ENCODE measurements at regions not wholly inside any gene's neighbourhood (a gene's known extent, or its start where the extent isn't known, plus 50 kb on each side); places are given as distances from the start of the nearest gene placed in this dataset.
"Not testable (repeated sequence)": the region's sequence is repeated elsewhere in the genome, so short reads cannot be mapped to it uniquely, and the experiment has no call there.

DNA sequence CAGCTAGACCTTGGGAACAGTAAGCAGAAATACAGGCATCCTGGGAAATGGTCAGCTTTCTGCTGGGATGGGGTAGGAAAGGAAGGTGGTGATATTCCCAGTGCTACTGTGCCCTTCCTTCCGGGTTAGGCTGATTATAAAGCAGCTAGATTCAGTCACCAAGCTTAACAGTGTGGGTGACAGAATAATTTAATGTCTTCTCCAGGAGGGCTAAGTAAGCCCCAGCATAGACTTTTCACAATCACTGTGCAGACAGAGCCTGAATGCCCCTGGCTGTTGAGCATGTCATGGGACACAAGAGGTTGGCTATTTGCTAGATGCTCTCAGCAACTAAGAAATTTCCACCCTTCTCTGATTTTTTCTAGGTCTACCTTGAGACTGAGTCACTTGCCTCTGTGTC is 513.0 kb downstream of the TOX3 start:
- no peak for DNase-seq

DNA sequence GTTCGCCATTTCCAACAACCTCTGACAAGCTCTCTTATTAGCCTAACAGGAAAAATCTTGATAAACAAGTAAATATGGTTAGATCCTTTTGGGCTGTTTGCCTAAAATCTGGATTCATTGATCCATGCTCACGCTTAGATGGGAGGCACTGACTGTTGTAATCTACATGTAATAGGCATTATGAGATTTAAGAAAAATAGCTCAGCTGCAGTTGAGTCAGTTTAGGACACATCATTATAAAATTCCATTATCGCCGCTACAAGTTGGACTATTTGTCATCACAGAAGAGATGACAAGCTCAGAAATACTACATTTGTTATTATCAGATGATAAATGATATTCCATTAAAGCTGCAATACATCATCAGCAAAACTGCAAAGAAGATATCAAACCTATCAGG is 524.0 kb downstream of the TOX3 start:
- no peak for DNase-seq

DNA sequence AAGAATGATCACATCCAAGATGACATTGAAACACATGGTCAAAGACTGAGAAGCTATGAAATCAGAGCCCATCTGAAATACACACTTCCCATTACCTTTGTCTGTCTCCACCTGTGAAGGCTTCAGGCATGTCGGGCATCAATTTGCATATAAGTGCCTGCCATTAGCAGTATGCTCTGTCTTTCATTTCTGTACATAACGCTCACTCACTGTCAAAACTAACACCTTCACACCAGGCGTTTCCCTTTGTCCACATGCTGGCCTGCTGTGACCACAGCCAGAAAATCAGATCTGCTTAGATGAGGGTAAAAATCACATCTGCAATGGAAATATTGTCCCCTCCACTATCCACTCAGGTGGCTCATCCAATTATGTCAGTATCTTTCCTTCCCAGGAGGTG is 524.8 kb downstream of the TOX3 start:
- DNase-seq: no peak

DNA sequence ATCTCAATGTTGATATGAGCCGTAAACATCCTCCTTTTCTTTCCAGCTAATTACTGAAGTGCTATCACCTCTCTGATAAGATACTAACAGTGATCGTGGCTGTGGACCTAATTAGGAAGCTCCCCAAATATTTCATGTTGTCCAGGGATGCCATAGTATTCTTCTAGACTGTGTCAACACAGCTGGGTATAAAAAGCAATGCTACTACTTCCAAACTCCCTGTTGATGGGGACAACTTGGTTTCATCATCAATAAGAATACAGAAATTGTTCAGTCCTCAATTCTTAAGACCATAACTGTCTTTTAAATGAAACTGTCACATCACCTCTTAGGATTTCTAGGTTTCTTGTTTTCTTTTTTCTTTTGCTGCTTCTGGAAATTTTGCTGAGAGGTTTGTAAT is 530.6 kb downstream of the TOX3 start:
- no peak for DNase-seq

DNA sequence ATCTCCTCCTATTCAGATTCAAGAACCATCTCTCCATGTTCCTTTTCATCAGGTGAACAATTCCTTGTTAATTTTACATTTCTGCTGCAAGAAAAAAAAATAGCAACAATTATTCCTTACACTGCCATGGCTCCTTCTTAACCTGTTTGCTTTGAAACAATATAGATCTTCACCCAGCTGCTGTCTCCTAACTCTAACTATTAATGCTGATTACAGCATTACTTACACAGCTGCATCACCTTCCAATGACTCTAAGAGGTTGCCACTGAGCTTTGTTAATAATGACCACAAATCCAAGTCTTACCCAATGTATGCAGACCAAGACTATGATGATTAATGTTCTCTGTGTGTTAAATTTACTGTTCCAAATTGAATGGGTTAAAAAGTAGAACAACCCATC is 541.4 kb downstream of the TOX3 start:
- no peak for DNase-seq

DNA sequence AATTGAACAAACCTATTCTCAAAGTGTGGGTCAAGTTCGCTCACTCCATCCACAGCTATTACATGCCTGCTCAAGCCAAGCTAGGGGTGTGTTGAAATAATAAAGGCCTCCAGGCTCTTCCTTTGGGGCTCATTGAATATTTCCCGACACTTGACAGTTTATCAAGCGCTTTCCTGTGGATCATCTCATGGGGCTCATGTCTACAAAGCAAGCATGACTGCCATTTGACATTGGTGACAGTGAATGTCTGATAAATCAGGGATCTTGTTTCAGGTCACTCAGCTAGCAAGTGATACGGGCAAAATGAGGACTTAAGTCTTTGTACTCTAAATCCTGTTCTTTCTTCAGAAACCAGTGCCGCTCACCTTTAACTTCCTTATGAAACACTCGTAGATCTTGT is 542.6 kb downstream of the TOX3 start:
- no peak for DNase-seq

DNA sequence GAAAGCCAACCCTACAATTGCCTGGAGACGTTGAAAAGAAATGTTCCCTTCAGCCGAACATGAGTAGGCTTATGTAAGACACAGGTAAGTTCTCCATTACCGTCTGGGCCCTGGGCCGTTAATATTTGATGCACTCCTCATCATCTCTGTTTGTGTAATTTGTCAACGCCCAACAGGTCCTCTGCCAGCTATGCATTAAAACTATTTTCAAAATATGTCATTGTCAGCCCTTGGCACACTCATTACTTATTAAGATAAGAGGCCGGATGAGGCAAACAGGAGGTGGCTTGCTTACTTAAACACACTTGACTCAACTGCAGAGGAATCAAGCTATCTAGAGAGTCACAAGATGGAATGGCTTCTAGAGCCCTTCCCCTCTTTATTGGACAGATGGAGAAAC is 544.9 kb downstream of the TOX3 start:
- DNase-seq: no peak

DNA sequence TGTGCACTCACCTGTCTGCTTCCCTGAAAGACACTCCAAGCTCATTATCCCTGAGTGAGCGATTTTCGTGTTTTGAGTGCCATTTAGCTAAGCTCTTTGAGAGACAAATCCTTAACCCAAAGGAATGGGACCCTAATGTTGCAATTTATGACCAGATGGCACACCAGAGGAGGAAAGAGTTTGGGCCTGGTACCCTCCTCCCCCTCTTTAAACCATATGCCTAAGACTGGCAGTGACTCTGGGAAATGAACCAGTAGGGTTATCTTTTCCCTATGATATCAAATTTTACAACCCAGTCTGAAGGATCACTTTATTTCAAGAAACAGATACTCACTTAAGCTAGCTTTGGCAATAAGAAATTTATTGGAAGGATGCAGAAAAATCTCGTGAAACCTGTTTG is 550.4 kb downstream of the TOX3 start:
- DNase-seq: no peak

DNA sequence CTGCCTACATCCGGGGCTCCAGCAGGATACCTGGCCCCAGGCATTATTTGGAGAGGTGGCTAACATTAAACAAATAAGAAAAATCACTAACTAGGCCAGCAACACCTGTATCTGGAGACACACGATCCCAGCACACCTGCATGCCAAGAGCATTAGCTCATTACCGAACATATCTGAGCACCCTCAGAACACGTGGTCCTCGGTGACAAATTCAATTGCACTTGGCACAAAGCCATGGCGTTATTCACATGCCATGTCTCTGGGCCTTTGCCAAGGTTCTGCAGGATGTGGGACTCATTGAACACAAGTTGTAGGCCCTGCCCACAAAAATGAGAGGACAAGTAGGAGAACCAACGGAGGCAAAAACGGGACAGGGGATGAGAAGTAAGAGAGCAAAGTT is 552.3 kb downstream of the TOX3 start:
- no peak for DNase-seq

DNA sequence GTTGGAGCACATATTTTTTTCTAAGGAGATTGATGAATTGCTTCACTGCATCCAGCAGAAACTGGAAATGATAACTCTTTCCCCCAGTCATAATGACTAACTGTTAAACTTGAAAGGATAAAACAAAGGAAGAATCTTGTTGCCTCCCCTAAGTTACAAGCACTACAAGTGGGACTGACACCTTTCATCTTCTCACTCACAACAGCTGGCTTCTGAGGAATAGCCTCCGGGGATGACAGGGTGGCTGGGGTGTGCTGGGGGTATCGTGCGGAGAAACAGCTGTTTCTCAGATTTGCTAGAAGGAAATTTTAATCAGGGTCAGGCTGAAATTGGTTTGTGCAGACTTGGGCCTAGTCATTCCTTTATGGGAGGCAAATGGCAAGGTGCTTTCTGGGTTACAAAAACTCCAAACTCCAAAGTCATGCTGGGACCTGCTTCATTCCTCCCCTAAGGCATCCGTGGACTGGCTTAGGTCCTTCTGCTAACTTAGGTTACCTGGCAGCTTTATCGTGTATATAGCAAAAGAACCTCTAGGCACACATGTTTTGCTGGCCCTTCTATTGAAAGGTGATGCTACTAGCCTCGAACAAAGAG is 557.2 kb downstream of the TOX3 start:
- no peak for DNase-seq

DNA sequence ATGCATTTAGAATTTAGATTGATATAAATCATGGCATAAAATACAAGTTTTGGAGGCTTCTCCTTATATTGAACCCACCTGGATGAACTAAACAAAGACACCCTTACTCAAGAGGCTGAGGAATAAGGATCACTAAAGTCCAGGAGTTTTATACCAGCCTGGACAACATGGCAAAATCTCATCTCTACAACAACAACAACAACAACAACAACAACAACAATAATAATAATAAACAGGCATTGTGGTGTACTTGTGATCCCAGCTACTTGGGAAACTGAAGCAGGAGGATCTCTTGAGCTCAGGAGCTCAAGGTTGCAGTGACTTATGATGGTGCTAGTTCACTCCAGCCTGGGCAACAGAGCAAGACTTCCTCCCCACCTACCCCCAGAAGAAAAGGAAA is 558.0 kb downstream of the TOX3 start:
- no peak for DNase-seq

DNA sequence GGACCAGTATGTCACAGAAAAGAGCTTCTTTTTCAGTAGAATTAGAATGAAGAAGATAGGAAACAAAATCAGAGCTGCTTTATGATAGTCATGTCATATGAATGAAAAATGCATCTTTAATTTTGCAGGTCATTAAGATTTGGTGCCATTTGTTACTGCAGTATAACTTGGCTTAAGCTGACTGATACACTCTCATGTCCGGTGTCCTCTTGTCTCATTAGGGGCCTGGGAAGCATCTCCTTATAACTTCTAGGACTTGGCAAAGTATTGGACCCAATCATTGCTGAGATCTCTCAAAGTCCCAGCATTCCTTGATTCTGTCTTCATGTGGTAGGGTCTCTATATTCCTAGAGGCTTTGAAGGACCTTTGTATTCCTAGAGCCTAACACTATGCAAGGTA is 559.4 kb downstream of the TOX3 start:
- no peak for DNase-seq

DNA sequence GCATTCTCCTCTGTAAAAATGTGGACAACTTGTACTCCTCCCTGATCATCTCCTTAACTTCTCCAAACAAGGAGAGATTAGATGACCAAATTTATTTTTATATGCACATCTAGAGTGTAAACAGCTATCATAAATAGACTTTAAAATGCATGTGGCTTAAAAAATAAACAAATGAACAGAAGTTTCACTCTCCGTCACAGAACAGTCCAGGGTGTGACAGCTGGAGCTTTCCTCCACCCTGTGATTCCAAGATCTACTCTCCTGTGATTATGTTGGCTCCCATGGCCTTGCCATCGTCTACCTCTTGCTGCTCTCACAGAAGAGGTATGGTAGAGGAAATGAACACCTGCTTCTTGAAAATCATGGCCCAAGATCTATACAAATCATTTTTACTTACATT is 560.2 kb downstream of the TOX3 start:
- DNase-seq: no peak

DNA sequence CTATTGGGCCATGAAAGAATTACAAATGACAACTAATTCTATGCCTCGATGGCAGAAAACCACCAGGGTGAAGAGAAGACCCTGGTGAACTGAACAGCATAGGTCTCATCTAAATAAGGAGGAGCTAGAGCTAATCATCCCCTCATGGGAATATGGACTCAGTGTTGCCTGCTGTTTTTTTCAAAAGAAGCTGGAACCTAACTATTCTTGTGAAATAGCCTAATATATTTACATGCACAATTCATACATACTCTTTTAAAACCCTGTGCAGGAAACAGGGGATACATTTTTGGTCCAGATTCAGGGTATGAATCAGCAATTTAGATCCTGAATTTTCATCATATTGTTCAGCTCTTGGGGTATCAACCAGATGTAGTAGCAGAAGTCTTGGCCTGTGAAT is 560.6 kb downstream of the TOX3 start:
- DNase-seq: no peak

DNA sequence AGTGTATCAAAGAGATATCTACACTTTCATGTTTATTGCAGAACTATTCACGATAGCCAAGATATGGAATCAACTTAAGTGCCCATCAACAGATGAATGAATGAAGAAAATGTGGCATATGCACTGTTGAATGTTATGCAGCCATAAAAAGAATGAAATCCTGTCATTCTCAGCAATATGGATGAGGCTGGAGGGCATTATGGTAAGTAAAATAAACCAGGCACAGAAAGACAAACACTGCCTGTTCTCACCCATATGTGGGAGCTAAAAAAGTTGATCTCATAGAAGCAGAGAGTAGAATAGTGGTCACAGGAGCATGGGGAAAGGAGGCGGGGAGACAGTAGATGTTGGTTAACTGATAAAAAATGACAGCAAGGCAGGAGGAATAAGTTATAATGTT is 561.8 kb downstream of the TOX3 start:
- DNase-seq: no peak

DNA sequence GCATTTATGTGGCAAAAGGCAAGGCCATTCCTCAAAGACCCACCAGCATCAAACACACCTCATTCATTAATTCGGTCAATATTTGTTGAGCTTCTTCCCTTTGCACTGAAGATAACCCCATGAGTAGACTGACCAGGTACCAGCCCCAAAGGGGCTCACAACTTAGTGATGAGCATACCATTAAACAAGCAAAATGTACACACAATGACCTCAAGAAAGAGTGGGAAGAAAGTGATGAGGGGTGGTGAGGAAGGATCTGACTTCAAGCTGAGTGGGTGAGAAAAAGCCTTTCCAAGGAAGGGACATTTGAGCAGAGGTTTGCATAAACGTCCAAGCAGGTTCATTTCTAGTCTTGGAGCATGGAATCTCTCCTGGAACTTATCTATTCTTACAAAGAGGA is 562.5 kb downstream of the TOX3 start:
- DNase-seq: no peak

DNA sequence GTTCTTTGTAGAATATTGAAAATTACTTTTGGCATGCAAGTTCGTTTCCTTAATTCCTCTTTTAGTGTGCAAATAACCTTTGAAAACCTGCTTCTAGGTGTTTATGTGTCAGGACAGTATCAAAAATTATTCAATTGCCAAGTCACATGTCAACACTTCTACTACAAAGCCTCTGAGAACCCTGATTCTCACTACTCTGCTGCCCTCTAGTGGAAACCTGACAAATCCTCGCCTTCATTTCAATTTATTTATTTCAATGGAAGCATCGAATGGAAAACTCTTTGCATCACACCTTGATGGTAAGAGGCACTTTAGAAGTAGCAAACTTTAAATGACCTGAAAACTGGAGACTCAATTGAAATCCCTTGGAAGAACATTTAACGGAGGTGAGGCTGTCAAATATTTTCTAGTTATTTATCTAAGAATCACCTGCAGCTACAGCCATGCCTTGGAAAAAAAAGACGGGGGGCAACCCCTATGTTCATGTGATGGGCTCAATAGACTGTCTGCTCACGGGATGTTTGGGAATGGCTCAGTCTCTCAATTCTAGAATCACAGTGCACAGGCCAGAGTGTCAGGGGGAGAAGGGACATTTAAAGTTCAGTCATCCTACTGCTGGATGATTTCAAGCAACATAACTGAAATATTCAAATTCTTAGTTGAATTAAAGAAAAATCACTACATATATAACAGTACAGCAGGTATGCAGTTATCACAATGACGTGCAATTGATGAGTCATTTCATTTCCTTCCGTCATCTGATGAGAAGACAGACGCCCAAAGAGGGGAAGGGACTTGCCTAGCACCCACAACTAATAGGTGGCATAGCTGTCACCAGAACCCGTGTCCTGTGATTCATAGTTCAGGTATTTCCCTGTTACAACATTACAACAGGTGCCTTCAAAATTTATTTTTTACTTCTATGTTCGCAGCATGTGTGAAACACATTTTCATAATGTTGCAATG is 563.9 kb downstream of the TOX3 start:
- peak in 1 of 2 experiments; percentile 11 for DNase-seq

DNA sequence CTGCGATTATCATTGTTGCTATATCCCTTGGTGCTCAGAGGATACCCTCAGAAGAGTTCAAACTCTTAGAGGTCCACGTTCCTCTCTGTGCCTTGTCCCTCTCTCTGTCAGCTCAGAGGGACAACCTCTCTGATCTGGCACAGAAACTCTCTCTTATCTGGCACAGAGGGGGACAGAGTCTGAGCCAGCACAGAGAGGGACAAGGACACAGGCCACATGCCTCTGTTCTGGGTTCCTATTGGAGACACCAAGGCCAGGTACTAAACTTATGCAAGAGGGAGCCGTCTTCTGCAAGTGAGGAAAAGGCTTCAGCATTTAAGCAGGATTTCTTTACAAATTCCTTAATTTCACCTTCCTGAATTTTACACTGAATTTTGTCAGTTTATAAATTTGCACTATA is 565.2 kb downstream of the TOX3 start:
- no peak for DNase-seq

DNA sequence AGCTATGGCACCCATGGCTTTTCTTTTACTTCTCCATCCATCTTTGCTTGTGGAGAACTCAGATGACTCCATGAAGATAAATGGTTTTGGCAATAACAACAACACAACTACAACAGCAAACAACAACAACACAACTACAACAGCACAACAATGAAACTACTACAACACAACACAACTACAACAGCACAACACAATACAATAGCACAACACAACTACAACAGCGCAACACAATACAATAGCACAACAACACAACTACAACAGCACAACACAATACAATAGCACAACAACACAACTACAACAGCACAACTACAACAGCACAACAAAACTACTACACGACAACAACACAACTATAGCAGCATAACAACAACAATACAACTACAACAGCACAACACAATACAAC is 569.4 kb downstream of the TOX3 start:
- not testable (repeated sequence) for DNase-seq

DNA sequence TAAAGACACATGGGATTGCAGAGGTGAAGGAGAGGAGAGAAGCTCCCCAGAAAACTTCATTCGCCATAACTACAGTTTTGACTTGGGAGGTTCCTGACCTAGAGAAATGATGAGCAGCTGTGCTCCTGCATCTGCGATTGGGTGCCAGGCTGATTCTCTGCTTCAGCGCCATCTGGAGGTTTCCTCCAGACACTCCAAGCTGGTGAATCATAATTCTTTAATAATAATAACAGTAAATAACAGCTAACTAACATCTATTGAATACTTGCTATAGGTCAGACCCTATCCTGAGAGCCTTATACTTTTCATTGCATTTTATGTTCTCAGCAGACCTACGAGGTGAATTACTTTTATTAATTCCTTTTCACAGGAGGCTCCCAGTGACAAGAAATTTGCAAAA is 575.8 kb downstream of the TOX3 start:
- no peak for DNase-seq

DNA sequence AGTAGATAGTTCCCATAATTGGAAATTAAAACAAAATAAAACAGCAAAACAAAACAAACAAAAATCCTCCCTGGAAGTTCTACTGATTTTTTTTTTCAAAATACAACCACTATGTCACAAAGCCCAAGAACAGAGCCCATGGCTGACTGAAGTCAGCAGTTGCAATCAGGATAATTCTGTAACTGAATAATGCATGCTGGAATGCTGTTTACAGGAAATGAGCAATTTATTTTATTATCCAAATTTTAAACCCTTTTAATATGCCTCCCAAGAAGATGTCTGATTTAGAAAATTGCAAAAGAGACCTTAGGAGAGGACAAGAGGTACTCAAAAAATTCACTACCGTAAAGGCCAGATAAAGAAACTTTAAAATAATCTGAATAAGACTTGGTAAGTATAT is 578.2 kb downstream of the TOX3 start:
- no peak for DNase-seq

DNA sequence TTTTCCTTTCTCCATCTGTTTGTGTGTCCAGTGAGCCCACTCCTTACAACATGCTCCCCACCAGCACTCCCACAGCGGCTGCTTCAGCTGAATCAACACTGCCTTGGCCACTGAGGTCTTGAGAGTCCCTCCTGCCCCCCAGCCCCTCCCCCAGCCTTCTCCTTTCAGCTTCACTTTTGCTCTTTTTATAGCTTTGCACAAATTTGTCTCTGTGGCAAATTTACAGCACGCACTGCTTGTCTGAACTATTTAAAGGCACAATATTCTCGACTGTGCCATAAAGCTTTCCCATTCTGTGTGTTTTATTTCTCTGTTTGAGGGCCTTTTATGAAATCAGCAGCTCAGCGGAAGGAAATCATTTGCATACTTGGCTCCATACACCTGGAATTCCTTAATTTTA is 579.3 kb downstream of the TOX3 start:
- no peak for DNase-seq

DNA sequence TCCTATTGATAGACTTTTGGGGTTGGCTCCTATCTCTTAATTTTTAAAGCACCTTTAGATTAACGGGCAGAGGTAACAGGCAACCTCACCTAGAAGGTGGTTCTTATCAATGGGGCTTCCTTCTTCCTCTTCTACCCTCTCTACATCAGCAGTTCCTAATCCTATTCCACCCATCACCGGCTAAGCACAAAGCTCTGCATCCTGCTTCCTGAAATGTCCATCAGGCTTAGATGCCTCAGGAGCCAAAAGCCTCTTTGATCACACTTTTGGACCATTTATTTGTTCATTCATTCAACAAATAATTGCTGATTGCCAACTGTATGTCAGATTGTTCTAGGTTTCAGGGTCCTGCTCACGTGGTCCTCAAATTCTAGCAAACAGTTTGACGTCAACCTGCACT is 586.0 kb downstream of the TOX3 start:
- DNase-seq: no peak

DNA sequence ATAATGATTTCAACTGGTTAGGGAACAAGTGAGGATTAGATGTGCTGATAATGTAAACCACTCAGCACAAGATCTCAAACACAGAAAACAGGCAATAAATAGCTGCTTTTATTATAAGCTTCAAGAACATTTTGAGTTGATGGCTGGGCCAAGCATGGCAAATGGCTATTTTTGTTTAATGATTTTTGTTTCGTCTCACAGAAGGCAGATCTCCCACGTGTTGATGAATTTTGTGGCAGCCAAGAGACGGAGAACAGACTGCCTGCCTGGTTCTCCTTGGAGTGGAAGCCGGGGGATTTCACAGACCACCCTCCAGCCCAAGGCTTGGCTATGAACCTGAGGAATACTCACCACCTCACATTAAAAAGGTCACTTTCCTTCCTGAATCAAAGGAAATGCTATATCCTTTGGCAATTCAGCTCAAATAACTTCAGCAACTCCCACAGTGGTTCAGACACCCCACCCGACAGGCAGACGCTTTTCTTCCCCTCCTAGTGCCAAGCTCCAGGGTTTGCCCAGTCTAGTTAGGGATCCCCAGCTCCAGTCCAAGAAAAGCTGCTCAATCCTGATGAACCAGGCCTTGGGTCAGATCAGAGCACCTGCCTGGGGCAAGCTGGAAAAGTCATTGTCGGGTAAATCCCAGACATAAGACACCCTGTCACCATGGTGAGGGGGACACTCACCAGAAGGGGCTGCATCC is 593.5 kb downstream of the TOX3 start:
- DNase-seq: no peak

Measured in activated CD4-positive, alpha-beta T cell treated with anti-CD3 and anti-CD28 coated beads, Interleukin-2, amount 50 U/mL, for 48 hours (primary cell).